ENCODE measurements at regions not wholly inside any gene's neighbourhood (a gene's known extent, or its start where the extent isn't known, plus 50 kb on each side); places are given as distances from the start of the nearest gene placed in this dataset.

GRCh38 chr12:131491916-131492490, 218.9 kb upstream of the SFSWAP start:
- no peak for DNase-seq
- Histone ChIP-seq H3K36me3 (no peaks in the 10 kb centered on the region), H3K9me3 (no peaks in the 10 kb centered on the region), H3K27me3 (no peaks in the 10 kb centered on the region), H3K4me3 (no peak overlapping the region)

DNA sequence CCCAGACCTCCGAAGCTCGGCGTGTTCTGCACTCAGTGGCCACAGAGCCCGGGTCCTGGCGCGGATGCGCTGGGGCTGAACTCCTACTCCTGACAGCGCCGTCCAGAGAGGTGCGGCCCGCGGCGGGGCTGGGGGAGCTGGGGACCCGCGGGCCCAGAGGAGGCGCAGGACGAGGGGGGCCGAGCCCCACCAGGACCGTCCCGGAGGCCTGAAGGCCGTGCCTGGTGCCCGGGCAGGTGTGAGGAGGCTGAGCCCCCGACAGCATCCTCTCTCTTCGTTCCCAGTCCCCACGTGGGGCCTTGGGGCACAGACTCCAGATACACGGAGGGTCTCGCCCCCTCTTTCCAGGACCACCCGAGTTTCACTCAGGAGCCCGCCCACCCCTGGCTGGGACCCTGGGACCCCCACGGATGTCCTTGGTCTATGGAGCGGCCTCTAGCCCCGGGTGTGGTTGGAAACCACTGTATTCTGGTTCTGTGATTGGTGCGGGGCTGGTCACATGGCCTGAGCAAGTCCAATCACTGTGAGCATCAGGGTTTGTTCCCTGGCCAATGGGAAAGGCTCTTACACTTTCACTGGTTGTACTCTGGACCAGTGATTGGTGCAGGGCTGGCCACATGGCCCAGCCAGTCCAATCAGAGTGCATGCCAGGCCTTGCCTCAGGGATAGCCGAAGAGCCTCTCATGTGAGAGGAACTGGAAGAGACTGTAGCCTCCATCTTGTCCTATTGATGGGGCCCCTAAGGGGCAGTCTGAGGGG, 217.6 kb upstream of the SFSWAP start:
- no peak for DNase-seq
- H3K27me3 ChIP-seq: peaks cover 6% of the 10 kb centered on the region; the same call in 1 of the 2 replicates
- H3K4me3 ChIP-seq: no peak overlapping the region
- no peaks in the 10 kb centered on the region for H3K9me3 ChIP-seq
- no peaks in the 10 kb centered on the region for H3K36me3 ChIP-seq

- H3K9me3 ChIP-seq: no peaks in the 10 kb centered on the region
- H3K27me3 ChIP-seq: peaks cover 6% of the 10 kb centered on the region; the same call in 1 of the 2 replicates
- no peaks in the 10 kb centered on the region for H3K36me3 ChIP-seq
Observed at GRCh38 chr12:131494216-131494615, 216.7 kb upstream of the SFSWAP start.

GRCh38 chr12:131494741-131495524, 216.0 kb upstream of the SFSWAP start:
- H3K27me3 ChIP-seq: peaks cover 6% of the 10 kb centered on the region; the same call in 1 of the 2 replicates
- DNase-seq: no peak

More at GRCh38 chr12:131494216-131494615, 216.7 kb upstream of the SFSWAP start:
- no peak for DNase-seq
- H3K4me3 ChIP-seq: no peak overlapping the region

GRCh38 chr12:131497966-131498365, 212.9 kb upstream of the SFSWAP start:
- Histone ChIP-seq H3K27me3 (peaks cover 6% of the 10 kb centered on the region; the same call in 1 of the 2 replicates), H3K9me3 (no peaks in the 10 kb centered on the region), H3K4me3 (no peak overlapping the region), H3K36me3 (no peaks in the 10 kb centered on the region)
- no peak for DNase-seq

More at GRCh38 chr12:131494741-131495524, 216.0 kb upstream of the SFSWAP start:
- no peak overlapping the region for H3K4me3 ChIP-seq
- H3K36me3 ChIP-seq: no peaks in the 10 kb centered on the region
- no peaks in the 10 kb centered on the region for H3K9me3 ChIP-seq

DNA sequence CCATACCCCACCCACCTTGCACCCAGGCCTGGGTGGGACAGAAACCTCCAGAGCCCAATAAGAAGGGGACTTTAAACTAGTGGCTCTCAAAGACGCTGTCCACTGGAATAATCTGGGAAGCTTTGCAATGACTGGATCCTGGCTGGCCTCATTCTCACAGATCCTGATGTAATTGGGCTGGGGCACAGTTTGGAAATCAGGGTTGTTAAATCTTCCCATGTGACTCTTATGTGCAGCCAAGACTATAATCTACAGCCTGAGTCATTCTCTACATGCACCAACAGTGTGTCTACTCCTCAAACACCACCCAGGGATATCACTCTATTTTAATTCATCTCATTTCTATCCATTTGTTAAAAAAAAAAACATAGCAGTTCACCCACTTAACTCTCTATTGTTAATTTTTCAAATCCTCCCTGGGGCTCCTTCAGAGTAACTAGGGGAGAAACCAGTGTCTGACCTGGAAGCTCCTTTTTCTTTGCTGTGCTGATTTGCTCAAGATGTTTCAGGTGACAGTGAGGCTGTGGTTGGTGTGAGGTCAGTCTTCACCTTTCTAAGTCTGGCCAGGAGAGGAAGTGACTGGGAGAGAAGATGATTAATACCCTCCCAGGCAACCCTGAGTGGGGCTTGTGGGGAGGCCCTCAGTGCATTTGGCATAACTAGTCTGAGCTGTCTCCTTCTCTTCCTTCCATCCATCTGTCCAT, 211.6 kb upstream of the SFSWAP start:
- DNase-seq: peak; percentile 39
- Histone ChIP-seq H3K27me3 (peaks cover 6% of the 10 kb centered on the region; the same call in 1 of the 2 replicates), H3K4me3 (no peak overlapping the region), H3K9me3 (no peaks in the 10 kb centered on the region), H3K36me3 (no peaks in the 10 kb centered on the region)

DNA sequence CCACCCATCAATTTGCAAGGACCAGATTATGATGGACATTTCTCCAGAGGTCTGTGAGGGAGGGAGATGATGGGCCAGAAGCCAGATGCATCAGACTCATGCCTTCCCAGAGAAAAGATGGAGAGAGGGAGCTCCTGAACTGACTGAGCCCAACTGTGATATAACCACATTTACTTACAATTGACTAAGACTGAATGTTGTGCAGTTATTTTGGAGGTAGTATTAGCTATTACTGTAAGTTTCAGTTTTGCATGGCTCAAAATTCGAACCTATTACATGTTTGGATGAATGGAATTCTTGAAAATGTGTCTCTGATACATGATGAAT, 211.1 kb upstream of the SFSWAP start:
- DNase-seq: no peak
- Histone ChIP-seq H3K36me3 (no peaks in the 10 kb centered on the region), H3K27me3 (peaks cover 6% of the 10 kb centered on the region; the same call in 1 of the 2 replicates), H3K4me3 (no peak overlapping the region), H3K9me3 (no peaks in the 10 kb centered on the region)

- no peak for DNase-seq
- H3K36me3 ChIP-seq: no peaks in the 10 kb centered on the region
- H3K27me3 ChIP-seq: peaks cover 6% of the 10 kb centered on the region; the same call in 1 of the 2 replicates
- no peak overlapping the region for H3K4me3 ChIP-seq
- H3K9me3 ChIP-seq: no peaks in the 10 kb centered on the region
Observed at GRCh38 chr12:131500564-131500963, 210.3 kb upstream of the SFSWAP start.

DNA sequence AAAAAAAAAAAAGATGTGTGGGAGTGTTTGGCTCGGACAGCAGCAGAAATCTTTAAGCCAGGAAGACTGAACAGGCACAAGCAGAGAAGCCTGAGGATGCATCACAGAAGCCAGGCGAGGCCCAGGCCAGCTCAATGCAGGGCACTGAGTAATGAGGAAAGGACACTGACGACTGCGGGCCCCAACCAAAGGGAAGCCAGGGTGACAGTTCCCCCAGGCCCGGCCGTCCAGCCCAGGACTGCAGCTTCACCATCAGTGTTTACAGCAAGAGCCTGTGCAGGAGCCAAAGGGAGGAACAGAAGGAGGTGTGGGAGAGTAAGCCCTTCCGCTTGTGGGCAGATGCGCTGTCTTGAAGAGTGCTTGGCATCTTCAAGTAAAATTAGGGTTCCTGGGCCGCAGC, 205.3 kb upstream of the SFSWAP start:
- no peaks in the 10 kb centered on the region for H3K27me3 ChIP-seq
- no peak for DNase-seq
- no peak overlapping the region for H3K4me3 ChIP-seq
- H3K36me3 ChIP-seq: no peaks in the 10 kb centered on the region
- no peaks in the 10 kb centered on the region for H3K9me3 ChIP-seq

DNA sequence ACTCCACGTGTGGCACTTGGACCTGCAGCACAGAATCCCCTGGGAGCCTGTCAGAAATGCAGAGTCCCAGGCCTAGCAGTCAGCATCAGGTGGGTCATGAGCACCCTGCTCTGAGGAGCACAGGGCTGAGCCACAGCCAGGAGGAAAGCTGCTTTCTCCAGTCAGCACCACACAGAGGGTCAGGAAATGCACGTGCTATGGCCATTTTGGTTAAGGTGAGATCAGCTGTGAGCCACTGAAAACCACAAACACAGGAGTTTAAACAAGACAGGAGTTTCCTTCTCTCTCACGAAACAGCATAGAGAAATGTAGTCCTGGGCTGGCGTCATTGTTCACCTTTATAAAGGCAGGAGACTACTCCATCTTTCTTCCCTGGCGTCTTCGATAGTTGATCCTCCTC, 204.5 kb upstream of the SFSWAP start:
- Histone ChIP-seq H3K4me3 (no peak overlapping the region), H3K36me3 (no peaks in the 10 kb centered on the region), H3K9me3 (no peaks in the 10 kb centered on the region), H3K27me3 (no peaks in the 10 kb centered on the region)
- DNase-seq: no peak

- H3K9me3 ChIP-seq: no peaks in the 10 kb centered on the region
- no peaks in the 10 kb centered on the region for H3K27me3 ChIP-seq
- no peak overlapping the region for H3K4me3 ChIP-seq
- DNase-seq: no peak
- no peaks in the 10 kb centered on the region for H3K36me3 ChIP-seq
Observed at GRCh38 chr12:131507094-131507493, 203.8 kb upstream of the SFSWAP start.

- no peak for DNase-seq
- Histone ChIP-seq H3K36me3 (no peaks in the 10 kb centered on the region), H3K9me3 (no peaks in the 10 kb centered on the region), H3K4me3 (no peak overlapping the region), H3K27me3 (no peaks in the 10 kb centered on the region)
Observed at GRCh38 chr12:131507881-131508280, 203.0 kb upstream of the SFSWAP start.

- no peaks in the 10 kb centered on the region for H3K9me3 ChIP-seq
- no peaks in the 10 kb centered on the region for H3K36me3 ChIP-seq
- DNase-seq: no peak
- no peak overlapping the region for H3K4me3 ChIP-seq
- H3K27me3 ChIP-seq: no peaks in the 10 kb centered on the region
Observed at GRCh38 chr12:131509701-131510100, 201.2 kb upstream of the SFSWAP start.

DNA sequence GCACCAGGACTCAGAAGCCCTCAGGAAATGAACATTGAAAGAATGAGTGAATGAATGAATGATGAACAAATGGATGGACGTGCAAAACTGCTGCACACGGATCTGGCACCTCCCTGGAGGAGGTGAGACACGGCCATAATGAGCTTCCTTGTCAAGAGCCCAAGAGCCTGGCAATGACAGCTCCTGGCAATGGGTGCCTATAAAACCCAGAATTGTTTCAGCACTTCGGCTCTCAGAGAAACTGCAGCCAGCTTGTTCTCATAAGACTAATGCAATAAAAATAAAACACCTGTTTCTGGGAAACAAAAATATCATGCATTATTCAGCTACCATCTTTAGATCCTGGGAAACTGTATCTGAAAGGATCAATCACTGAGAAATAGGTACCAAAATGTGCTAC, 200.5 kb upstream of the SFSWAP start:
- no peak overlapping the region for H3K4me3 ChIP-seq
- no peaks in the 10 kb centered on the region for H3K9me3 ChIP-seq
- H3K36me3 ChIP-seq: no peaks in the 10 kb centered on the region
- DNase-seq: no peak
- H3K27me3 ChIP-seq: no peaks in the 10 kb centered on the region; the same call in 1 of the 2 replicates

DNA sequence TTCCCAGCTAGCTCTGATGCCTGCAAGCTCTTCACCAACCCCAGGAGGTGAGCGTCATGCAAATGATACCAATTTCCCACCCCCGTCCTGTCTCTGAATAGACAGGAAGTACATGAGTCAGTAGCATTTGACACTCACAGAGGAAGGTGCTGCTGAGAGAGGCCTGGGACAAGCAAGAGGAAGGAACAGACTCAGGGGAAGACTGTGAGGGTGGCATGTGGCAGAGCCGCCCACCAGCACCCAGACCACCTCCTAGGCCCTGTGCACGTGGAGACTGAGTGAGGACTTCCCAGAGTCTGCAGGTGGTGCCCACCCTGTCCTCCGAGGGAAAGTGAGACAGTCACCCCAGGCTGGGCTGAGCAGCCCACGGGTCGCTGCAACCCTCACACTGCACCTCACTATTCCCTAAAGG, 199.5 kb upstream of the SFSWAP start:
- DNase-seq: peak; percentile 41

DNA sequence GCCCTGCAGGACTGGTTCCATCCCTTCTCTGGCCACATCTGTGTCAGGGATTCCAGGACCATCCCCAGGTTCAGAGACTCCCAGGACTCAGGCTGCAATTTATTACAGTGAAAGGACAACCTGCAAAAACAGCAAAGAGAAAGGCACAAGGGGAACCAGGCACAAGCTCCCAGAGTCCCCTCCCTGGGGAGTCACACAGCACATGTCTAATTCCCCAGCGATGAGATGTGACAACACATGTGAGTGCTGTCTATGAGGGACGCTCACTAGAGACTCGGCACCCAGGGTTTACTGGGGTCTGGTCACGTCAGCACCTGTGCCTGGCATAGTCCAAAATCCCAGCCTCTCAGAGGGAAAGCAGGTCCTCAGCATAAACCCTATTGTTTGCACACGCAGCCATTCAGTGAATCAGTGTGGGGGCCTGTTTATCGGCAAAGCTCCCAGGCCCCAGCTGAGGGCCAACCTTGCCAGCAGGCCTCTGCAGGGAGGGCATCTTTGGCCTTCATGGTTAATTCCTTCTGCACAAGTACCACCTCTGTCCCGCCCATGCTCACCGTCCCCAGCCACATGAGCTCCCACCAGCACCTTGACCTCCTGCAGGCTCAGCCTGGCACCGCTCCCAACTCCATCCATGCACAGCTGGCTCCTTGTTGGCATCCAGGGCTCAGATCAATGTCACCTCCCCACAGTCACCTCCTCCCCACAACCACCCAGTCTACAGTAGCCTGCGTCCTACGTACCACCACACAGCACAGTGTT, 198.9 kb upstream of the SFSWAP start:
- H3K4me3 ChIP-seq: no peak overlapping the region

More for the DNA sequence above, 199.5 kb upstream of the SFSWAP start:
- no peak overlapping the region for H3K4me3 ChIP-seq
- H3K9me3 ChIP-seq: no peaks in the 10 kb centered on the region
- no peaks in the 10 kb centered on the region; the same call in 1 of the 2 replicates for H3K27me3 ChIP-seq
- no peaks in the 10 kb centered on the region for H3K36me3 ChIP-seq

More for the DNA sequence above, 198.9 kb upstream of the SFSWAP start:
- Histone ChIP-seq H3K9me3 (no peaks in the 10 kb centered on the region), H3K36me3 (no peaks in the 10 kb centered on the region), H3K27me3 (no peaks in the 10 kb centered on the region; the same call in 1 of the 2 replicates)
- no peak for DNase-seq
